SK-N-SH (cell line): ENCODE measurements at regions not wholly inside any gene's neighbourhood (a gene's known extent, or its start where the extent isn't known, plus 50 kb on each side); places are given as distances from the start of the nearest gene placed in this dataset.

ENCODE experiments used
- CTCF ChIA-PET: fragments of 300-600, 350-600 bp; formaldehyde crosslinking; extraction: SDS; loops from one replicate; lab custom pipeline; 2021; lab: Yijun Ruan, JAX
- POLR2A ChIA-PET: fragments of 350-600 bp; sonication (Branson Sonifier 250); formaldehyde crosslinking; extraction: SDS; loops from one replicate; lab custom pipeline; 2020; ENCODE audit warnings: antibody characterized with exemption, inconsistent platforms; lab: Yijun Ruan, JAX
- DNase-seq: peaks from one replicate; pipeline ENCODE4 v3.0.0; 2012
- H2AFZ ChIP-seq: fragments of 200-600 bp; sonication (generic); 2 replicates; pipeline ENCODE4 v1.8.1; 2016; ENCODE audit warnings: antibody characterized with exemption, mild to moderate bottlenecking, low read depth
- H3F3A ChIP-seq: fragments of 200-600 bp; sonication (generic); replicated peaks from 2 replicates; pipeline ENCODE3; 2016; ENCODE audit warnings: antibody characterized with exemption, mild to moderate bottlenecking; ENCODE audit not compliant: insufficient read depth
- H3K27ac ChIP-seq, 2 experiments: fragments of 200-500 bp in 1 of 2; fragments of 200-600 bp in 1 of 2; sonication (Bioruptor generic) in 1 of 2; sonication (generic), shearing (Covaris generic) in 1 of 2; 2 replicates each; pipeline versions ENCODE4 v1.5.1 to v1.6.1; 2014 to 2016; ENCODE audit warnings: low read depth in 2 of 2, inconsistent platforms in 1 of 2, low read length in 1 of 2, mild to moderate bottlenecking in 1 of 2, mixed read lengths in 1 of 2
- H3K27me3 ChIP-seq: fragments of 200-600 bp; sonication (generic), shearing (Covaris generic); 2 replicates; pipeline ENCODE4 v1.6.1; 2016; ENCODE audit warnings: mixed run types; ENCODE audit not compliant: insufficient read depth
- H3K36me3 ChIP-seq, 2 experiments: fragments of 200-500 bp in 1 of 2; fragments of 200-600 bp in 1 of 2; sonication (Bioruptor generic) in 1 of 2; sonication (generic) in 1 of 2; replicated peaks in 1 of 2; 2 replicates each; pipeline versions ENCODE3 to v1.5.1; 2014 to 2016; ENCODE audit warnings: low read length in 1 of 2, mild to moderate bottlenecking in 1 of 2; ENCODE audit not compliant: insufficient read depth in 2 of 2, control insufficient read depth in 1 of 2
- H3K4me1 ChIP-seq, 2 experiments: fragments of 200-500 bp in 1 of 2; fragments of 200-600 bp in 1 of 2; sonication (Bioruptor generic) in 1 of 2; sonication (generic), shearing (Covaris generic) in 1 of 2; 2 replicates each; pipeline versions ENCODE4 v1.5.1 to v1.6.1; 2014 to 2016; ENCODE audit warnings: low read depth in 1 of 2, low read length in 1 of 2, mixed run types in 1 of 2; ENCODE audit not compliant: insufficient read depth in 2 of 2, control insufficient read depth in 1 of 2
- H3K4me2 ChIP-seq: fragments of 200-600 bp; sonication (generic), shearing (Covaris generic); 2 replicates; pipeline ENCODE4 v1.6.1; 2017; ENCODE audit warnings: mixed run types
- H3K4me3 ChIP-seq, 2 experiments: fragments of 200-500 bp in 1 of 2; fragments of 200-600 bp in 1 of 2; sonication (Bioruptor generic) in 1 of 2; sonication (generic), shearing (Covaris generic) in 1 of 2; 2 replicates each; pipeline versions ENCODE4 v1.5.1 to v1.8.1; 2014 to 2016; ENCODE audit warnings: low read depth in 2 of 2, inconsistent platforms in 1 of 2, low read length in 1 of 2, mild to moderate bottlenecking in 1 of 2, mixed read lengths in 1 of 2, moderate library complexity in 1 of 2
- H3K79me2 ChIP-seq: fragments of 200-600 bp; sonication (generic); 2 replicates; pipeline ENCODE4 v1.8.1; 2017; ENCODE audit warnings: mild to moderate bottlenecking; ENCODE audit not compliant: insufficient read depth
- H3K9ac ChIP-seq: fragments of 200-600 bp; sonication (generic); 2 replicates; pipeline ENCODE4 v1.6.1; 2017; ENCODE audit warnings: mixed run types
- H3K9me2 ChIP-seq: fragments of 200-600 bp; sonication (generic); 2 replicates; pipeline ENCODE4 v1.6.1; 2017; ENCODE audit warnings: mixed run types
- H3K9me3 ChIP-seq: fragments of 200-600 bp; sonication (generic); 2 replicates; pipeline ENCODE4 v1.6.1; 2017; ENCODE audit warnings: mixed run types, mild to moderate bottlenecking, moderate library complexity
- H4K20me1 ChIP-seq: fragments of 200-600 bp; sonication (generic); 2 replicates; pipeline ENCODE4 v1.6.1; 2017; ENCODE audit warnings: mild to moderate bottlenecking, mixed run types; ENCODE audit not compliant: insufficient read depth
- EP300 ChIP-seq, 2 experiments: IDR thresholded peaks; 2 replicates each; pipeline versions ENCODE4 v1.4.0 to v1.6.1; 2012; ENCODE audit warnings: borderline replicate concordance in 1 of 2, low read depth in 1 of 2, low read length in 1 of 2
- EZH2phosphoT487 ChIP-seq: fragments of 200-600 bp; sonication (generic); IDR thresholded peaks from 2 replicates; pipeline ENCODE4 v1.6.1; 2017; ENCODE audit warnings: low read depth, mixed run types, mild to moderate bottlenecking, antibody characterized with exemption, moderate library complexity, borderline replicate concordance
- FOSL2 ChIP-seq: IDR thresholded peaks from 2 replicates; pipeline ENCODE4 v1.4.0; 2012; ENCODE audit warnings: low read depth, mild to moderate bottlenecking, moderate library complexity, borderline replicate concordance
- FOXJ3 ChIP-seq: sonication (generic); formaldehyde crosslinking; IDR thresholded peaks from 2 replicates; pipeline ENCODE4 v1.5.1; 2020; ENCODE audit warnings: mild to moderate bottlenecking, missing genetic modification reagents
- FOXM1 ChIP-seq: IDR thresholded peaks from 2 replicates; pipeline ENCODE4 v1.4.0; 2012; ENCODE audit warnings: low read depth, mild to moderate bottlenecking
- GABPA ChIP-seq: IDR thresholded peaks from 2 replicates; pipeline ENCODE4 v1.4.0; 2012; ENCODE audit warnings: low read depth, mild to moderate bottlenecking
- GATA2 ChIP-seq: sonication (generic); formaldehyde crosslinking; IDR thresholded peaks from 2 replicates; pipeline ENCODE4 v1.5.0; 2020; ENCODE audit warnings: mild to moderate bottlenecking, missing genetic modification reagents
- MEF2A ChIP-seq: IDR thresholded peaks from 2 replicates; pipeline ENCODE4 v1.4.0; 2012; ENCODE audit warnings: low read depth, borderline replicate concordance
- MXI1 ChIP-seq: IDR thresholded peaks from 2 replicates; pipeline ENCODE4 v1.6.1; 2012; ENCODE audit warnings: mild to moderate bottlenecking, low read depth, low read length, improper control_type of control experiment
- NRF1 ChIP-seq: IDR thresholded peaks from 2 replicates; pipeline ENCODE4 v1.6.1; 2012; ENCODE audit warnings: low read depth, mild to moderate bottlenecking, low read length
- POLR2AphosphoS5 ChIP-seq: IDR thresholded peaks from 2 replicates; pipeline ENCODE4 v1.6.1; 2012; ENCODE audit warnings: low read depth, low read length
- RCOR1 ChIP-seq: fragments of 150-350 bp; IDR thresholded peaks from 2 replicates; pipeline ENCODE4 v1.6.1; 2017; ENCODE audit warnings: antibody characterized with exemption, low read length
- SIN3A ChIP-seq: IDR thresholded peaks from 2 replicates; pipeline ENCODE4 v1.6.1; 2012; ENCODE audit warnings: low read depth, mild to moderate bottlenecking, low read length, moderate library complexity, borderline replicate concordance
- SMC3 ChIP-seq: IDR thresholded peaks from 2 replicates; pipeline ENCODE4 v1.6.1; 2012; ENCODE audit warnings: low read depth, low read length, improper control_type of control experiment
- TEAD4 ChIP-seq: IDR thresholded peaks from 2 replicates; pipeline ENCODE4 v1.4.0; 2012; ENCODE audit warnings: mild to moderate bottlenecking, borderline replicate concordance; ENCODE audit not compliant: insufficient read depth
- USF1 ChIP-seq: IDR thresholded peaks from 2 replicates; pipeline ENCODE4 v1.4.0; 2012; ENCODE audit warnings: low read depth, borderline replicate concordance
- ZBTB33 ChIP-seq: IDR thresholded peaks from 2 replicates; pipeline ENCODE4 v1.4.0; 2012; ENCODE audit warnings: low read depth, borderline replicate concordance
- whole genome bisulfite sequencing: methylation state at CpG from one replicate; pipeline ENCODE4 v1.1.6; 2017; ENCODE audit warnings: low lambda C conversion rate; 5-methylcytosine and 5-hydroxymethylcytosine counted together
- TF ChIP-seq, protein P1 (sequence below): fragments of 200-600 bp; sonication (generic); IDR thresholded peaks from 2 replicates; pipeline ENCODE4 v1.6.1; 2017; ENCODE audit warnings: antibody characterized with exemption, mild to moderate bottlenecking, moderate library complexity

DNA sequence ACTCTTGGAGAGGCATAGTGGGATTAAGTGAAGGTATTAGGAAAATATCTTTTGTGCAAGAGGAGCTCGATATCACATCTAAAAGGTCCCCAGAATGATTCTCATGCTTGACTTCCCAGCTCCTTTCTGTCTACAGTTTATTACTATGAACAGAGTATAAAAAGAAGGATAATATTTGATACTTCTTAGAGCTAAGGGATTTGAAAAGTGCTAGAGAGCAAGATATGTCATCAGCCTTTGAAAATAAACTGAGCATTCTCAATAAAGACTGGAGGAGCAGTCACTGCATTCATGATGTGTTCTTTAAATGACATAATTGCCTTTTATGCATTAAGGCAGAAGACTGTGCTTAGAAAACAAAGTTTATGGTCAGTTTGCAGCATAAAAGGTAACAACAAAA, 543.2 kb upstream of the NRXN1 start (continued):
- TF ChIP-seq ZBTB33: no peak
- no peak for TF ChIP-seq RCOR1

GRCh38 chr2:51559026-51559425, 527.1 kb upstream of the NRXN1 start:
- no peaks in the 10 kb centered on the region for H3K9me2 ChIP-seq
- no peaks in the 10 kb centered on the region for H3K79me2 ChIP-seq
- CTCF ChIA-PET: no interaction called here
- no peak overlapping the region for H2AFZ ChIP-seq
- H3K9me3 ChIP-seq: no peaks in the 10 kb centered on the region
- H3K4me3 ChIP-seq: no peak overlapping the region
- no peak for DNase-seq
- no peak overlapping the region for H3K4me2 ChIP-seq
- H3K36me3 ChIP-seq: no peaks in the 10 kb centered on the region
- no peaks in the 10 kb centered on the region for H4K20me1 ChIP-seq
- H3K27ac ChIP-seq: no peak overlapping the region
- no peaks in the 10 kb centered on the region for H3F3A ChIP-seq
- no peak overlapping the region for H3K9ac ChIP-seq
- no peak for TF ChIP-seq GATA2 (CRISPR knock-in tag)
- TF ChIP-seq EP300 (IDR thresholded peaks at IDR 0.05; ENCODE audit: borderline replicate concordance in 1 of 2, low read depth in 1 of 2, low read length in 1 of 2): no peak
- no peak for TF ChIP-seq MXI1
- TF ChIP-seq, protein P1, sequence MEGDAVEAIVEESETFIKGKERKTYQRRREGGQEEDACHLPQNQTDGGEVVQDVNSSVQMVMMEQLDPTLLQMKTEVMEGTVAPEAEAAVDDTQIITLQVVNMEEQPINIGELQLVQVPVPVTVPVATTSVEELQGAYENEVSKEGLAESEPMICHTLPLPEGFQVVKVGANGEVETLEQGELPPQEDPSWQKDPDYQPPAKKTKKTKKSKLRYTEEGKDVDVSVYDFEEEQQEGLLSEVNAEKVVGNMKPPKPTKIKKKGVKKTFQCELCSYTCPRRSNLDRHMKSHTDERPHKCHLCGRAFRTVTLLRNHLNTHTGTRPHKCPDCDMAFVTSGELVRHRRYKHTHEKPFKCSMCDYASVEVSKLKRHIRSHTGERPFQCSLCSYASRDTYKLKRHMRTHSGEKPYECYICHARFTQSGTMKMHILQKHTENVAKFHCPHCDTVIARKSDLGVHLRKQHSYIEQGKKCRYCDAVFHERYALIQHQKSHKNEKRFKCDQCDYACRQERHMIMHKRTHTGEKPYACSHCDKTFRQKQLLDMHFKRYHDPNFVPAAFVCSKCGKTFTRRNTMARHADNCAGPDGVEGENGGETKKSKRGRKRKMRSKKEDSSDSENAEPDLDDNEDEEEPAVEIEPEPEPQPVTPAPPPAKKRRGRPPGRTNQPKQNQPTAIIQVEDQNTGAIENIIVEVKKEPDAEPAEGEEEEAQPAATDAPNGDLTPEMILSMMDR: no peak
- no peak for TF ChIP-seq FOXJ3 (CRISPR knock-in tag)
- TF ChIP-seq EZH2phosphoT487: no peak
- no peak for TF ChIP-seq SIN3A
- H3K4me1 ChIP-seq: no peaks in the 10 kb centered on the region
- H3K27me3 ChIP-seq: no peaks in the 10 kb centered on the region
- POLR2A ChIA-PET: no interaction called here

GRCh38 chr2:51553476-51553875, 521.5 kb upstream of the NRXN1 start:
- ChIA-PET POLR2A (no interaction called here), CTCF (interaction anchor here (1.0 kb wide), 1 partner anchor 15 kb away, joined by 3 read pairs; no protein-coding TSS in a partner anchor)
- no peak overlapping the region for H2AFZ ChIP-seq
- H3K9me3 ChIP-seq: no peaks in the 10 kb centered on the region
- no peak overlapping the region for H3K27ac ChIP-seq
- no peak for DNase-seq
- WGBS: 28% methylated on average over 2 of the region's 2 CpGs
- TF ChIP-seq USF1: no peak
- no peak for TF ChIP-seq SIN3A
- TF ChIP-seq SMC3: no peak
- TF ChIP-seq EZH2phosphoT487: no peak
- no peak for TF ChIP-seq GATA2 (CRISPR knock-in tag)
- no peak for TF ChIP-seq MEF2A
- TF ChIP-seq FOXM1: no peak
- TF ChIP-seq NRF1: no peak
- TF ChIP-seq GABPA: no peak
- no peak for TF ChIP-seq RCOR1
- no peak for TF ChIP-seq TEAD4
- TF ChIP-seq POLR2AphosphoS5: no peak
- TF ChIP-seq FOSL2: no peak
- no peaks in the 10 kb centered on the region for H3K4me1 ChIP-seq
- H3K79me2 ChIP-seq: no peaks in the 10 kb centered on the region
- H3K36me3 ChIP-seq: no peaks in the 10 kb centered on the region
- H4K20me1 ChIP-seq: no peaks in the 10 kb centered on the region
- no peaks in the 10 kb centered on the region for H3F3A ChIP-seq
- no peak overlapping the region for H3K4me2 ChIP-seq
- no peaks in the 10 kb centered on the region for H3K27me3 ChIP-seq
- no peak overlapping the region for H3K4me3 ChIP-seq
- H3K9me2 ChIP-seq: no peaks in the 10 kb centered on the region
- no peak overlapping the region for H3K9ac ChIP-seq
